ENCODE measurements at regions not wholly inside any gene's neighbourhood (a gene's known extent, or its start where the extent isn't known, plus 50 kb on each side); places are given as distances from the start of the nearest gene placed in this dataset.

DNA sequence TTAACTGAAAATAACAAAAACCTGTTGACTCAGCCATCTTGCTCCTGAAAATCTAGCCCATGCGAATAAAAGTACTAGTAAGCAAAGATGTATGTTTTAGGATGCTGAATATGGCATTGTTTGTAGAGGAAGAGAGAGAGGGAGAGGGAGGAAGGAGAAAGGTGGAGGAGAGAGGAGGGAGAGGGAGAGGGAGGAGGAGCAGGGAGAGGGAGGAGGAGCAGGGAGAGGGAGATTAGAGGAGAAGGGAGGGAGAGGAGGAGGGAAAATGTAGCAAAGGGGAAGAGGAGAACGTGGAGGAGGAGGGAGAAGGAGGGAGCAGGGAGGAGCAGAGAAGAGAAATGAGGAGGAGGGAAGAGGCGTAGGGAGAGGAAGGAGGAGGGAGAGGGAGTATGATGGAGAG is 324.5 kb upstream of the EEF2KMT start (continued):
- TF ChIP-seq, protein P1, sequence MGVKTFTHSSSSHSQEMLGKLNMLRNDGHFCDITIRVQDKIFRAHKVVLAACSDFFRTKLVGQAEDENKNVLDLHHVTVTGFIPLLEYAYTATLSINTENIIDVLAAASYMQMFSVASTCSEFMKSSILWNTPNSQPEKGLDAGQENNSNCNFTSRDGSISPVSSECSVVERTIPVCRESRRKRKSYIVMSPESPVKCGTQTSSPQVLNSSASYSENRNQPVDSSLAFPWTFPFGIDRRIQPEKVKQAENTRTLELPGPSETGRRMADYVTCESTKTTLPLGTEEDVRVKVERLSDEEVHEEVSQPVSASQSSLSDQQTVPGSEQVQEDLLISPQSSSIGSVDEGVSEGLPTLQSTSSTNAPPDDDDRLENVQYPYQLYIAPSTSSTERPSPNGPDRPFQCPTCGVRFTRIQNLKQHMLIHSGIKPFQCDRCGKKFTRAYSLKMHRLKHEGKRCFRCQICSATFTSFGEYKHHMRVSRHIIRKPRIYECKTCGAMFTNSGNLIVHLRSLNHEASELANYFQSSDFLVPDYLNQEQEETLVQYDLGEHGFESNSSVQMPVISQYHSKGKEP (tag by site-specific recombination; IDR thresholded peaks at IDR 0.05), result no peak

DNA sequence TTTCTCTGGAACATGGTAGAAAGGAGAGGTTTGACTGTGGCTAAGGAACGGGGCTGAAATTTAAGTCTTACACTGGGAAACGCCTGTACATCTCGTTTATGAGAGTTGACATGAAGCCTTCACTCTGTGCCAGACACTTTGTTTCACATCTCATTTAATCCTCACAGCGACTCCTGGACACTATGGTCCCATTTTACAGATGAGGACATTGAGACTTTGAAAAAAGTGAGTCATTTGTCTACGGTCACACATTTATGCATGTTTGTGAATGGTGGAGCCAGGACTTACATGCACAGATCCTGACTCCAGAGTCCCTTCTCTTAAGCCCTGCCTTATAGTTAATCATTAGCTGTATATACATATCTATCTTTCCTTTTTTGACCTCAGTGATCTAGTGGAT is 318.4 kb upstream of the EEF2KMT start:
- H3K4me1 ChIP-seq (ENCODE audit: control insufficient read depth, insufficient read depth, low read length), result no peaks in the 10 kb centered on the region
- no peak for TF ChIP-seq SALL2 (tag by site-specific recombination; IDR thresholded peaks at IDR 0.05; ENCODE audit: borderline replicate concordance)
- TF ChIP-seq ZNF391 (tag by site-specific recombination; IDR thresholded peaks at IDR 0.05; ENCODE audit: borderline replicate concordance, low read depth), result no peak
- no peak for TF ChIP-seq ZFP37 (tag by site-specific recombination; IDR thresholded peaks at IDR 0.05)
- TF ChIP-seq, protein P2, sequence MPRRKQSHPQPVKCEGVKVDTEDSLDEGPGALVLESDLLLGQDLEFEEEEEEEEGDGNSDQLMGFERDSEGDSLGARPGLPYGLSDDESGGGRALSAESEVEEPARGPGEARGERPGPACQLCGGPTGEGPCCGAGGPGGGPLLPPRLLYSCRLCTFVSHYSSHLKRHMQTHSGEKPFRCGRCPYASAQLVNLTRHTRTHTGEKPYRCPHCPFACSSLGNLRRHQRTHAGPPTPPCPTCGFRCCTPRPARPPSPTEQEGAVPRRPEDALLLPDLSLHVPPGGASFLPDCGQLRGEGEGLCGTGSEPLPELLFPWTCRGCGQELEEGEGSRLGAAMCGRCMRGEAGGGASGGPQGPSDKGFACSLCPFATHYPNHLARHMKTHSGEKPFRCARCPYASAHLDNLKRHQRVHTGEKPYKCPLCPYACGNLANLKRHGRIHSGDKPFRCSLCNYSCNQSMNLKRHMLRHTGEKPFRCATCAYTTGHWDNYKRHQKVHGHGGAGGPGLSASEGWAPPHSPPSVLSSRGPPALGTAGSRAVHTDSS (tag by site-specific recombination; IDR thresholded peaks at IDR 0.05), result no peak
- no peak for TF ChIP-seq ZNF266 (tag by site-specific recombination; IDR thresholded peaks at IDR 0.05; ENCODE audit: low read depth)
- TF ChIP-seq, protein P3, sequence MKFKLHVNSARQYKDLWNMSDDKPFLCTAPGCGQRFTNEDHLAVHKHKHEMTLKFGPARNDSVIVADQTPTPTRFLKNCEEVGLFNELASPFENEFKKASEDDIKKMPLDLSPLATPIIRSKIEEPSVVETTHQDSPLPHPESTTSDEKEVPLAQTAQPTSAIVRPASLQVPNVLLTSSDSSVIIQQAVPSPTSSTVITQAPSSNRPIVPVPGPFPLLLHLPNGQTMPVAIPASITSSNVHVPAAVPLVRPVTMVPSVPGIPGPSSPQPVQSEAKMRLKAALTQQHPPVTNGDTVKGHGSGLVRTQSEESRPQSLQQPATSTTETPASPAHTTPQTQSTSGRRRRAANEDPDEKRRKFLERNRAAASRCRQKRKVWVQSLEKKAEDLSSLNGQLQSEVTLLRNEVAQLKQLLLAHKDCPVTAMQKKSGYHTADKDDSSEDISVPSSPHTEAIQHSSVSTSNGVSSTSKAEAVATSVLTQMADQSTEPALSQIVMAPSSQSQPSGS (tag by site-specific recombination; IDR thresholded peaks at IDR 0.05; ENCODE audit: low read depth), result no peak
- no peak for TF ChIP-seq ZNF155 (tag by site-specific recombination; IDR thresholded peaks at IDR 0.05)
- no peak for TF ChIP-seq ZNF23 (tag by site-specific recombination; IDR thresholded peaks at IDR 0.05; ENCODE audit: borderline replicate concordance)
- H3K4me3 ChIP-seq (ENCODE audit: low read depth, low read length), result no peak overlapping the region
- no peaks in the 10 kb centered on the region for H3K36me3 ChIP-seq (ENCODE audit: control insufficient read depth in 2 of 2, insufficient read depth in 1 of 2, low read length in 2 of 2)
- no peaks in the 10 kb centered on the region for H3K9me3 ChIP-seq (ENCODE audit: control insufficient read depth, insufficient read depth, low read depth, low read length)
- POLR2A ChIA-PET, result no interaction called here
- CTCF ChIA-PET, result no interaction called here
- no peak overlapping the region for H3K27ac ChIP-seq (ENCODE audit: extremely low read depth, low read depth, low read length)

DNA sequence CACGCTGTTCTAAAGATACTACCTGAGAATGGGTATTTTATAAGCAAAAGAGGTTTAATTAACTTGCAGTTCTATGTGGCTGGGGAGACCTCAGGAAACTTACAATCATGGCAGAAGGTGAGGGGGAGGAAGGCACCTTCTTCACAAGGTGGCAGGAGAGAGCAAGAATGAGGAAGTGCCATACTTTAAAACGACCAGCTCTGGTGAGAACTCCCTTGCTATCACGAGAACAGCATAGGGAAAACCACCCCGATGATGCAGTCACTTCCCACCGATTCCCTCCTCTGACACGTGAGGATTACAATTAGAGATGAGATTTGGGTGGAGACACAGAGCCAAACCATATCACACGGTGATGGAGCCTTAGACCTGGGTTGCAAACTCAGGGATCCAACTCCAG is 317.5 kb upstream of the EEF2KMT start:
- TF ChIP-seq ZNF624 (tag by site-specific recombination; IDR thresholded peaks at IDR 0.05) (no peak), ZIC2 (tag by site-specific recombination; IDR thresholded peaks at IDR 0.05) (no peak), ZNF433 (tag by site-specific recombination; IDR thresholded peaks at IDR 0.05; ENCODE audit: low read depth) (no peak), ZNF585B (tag by site-specific recombination; IDR thresholded peaks at IDR 0.05) (no peak), HOXD13 (CRISPR knock-in tag; IDR thresholded peaks at IDR 0.05; ENCODE audit: borderline replicate concordance) (no peak), GFI1B (tag by site-specific recombination; IDR thresholded peaks at IDR 0.05) (no peak), ZNF473 (tag by site-specific recombination; IDR thresholded peaks at IDR 0.05) (no peak)
- TF ChIP-seq, protein P4, sequence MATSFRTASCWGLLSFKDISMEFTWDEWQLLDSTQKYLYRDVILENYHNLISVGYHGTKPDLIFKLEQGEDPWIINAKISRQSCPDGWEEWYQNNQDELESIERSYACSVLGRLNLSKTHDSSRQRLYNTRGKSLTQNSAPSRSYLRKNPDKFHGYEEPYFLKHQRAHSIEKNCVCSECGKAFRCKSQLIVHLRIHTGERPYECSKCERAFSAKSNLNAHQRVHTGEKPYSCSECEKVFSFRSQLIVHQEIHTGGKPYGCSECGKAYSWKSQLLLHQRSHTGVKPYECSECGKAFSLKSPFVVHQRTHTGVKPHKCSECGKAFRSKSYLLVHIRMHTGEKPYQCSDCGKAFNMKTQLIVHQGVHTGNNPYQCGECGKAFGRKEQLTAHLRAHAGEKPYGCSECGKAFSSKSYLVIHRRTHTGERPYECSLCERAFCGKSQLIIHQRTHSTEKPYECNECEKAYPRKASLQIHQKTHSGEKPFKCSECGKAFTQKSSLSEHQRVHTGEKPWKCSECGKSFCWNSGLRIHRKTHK (tag by site-specific recombination; IDR thresholded peaks at IDR 0.05), result no peak
- Histone ChIP-seq H3K36me3 (ENCODE audit: control insufficient read depth in 2 of 2, insufficient read depth in 1 of 2, low read length in 2 of 2) (no peaks in the 10 kb centered on the region), H3K4me1 (ENCODE audit: control insufficient read depth, insufficient read depth, low read length) (no peaks in the 10 kb centered on the region), H3K27ac (ENCODE audit: extremely low read depth, low read depth, low read length) (no peak overlapping the region), H3K4me3 (ENCODE audit: low read depth, low read length) (no peak overlapping the region), H3K9me3 (ENCODE audit: control insufficient read depth, insufficient read depth, low read depth, low read length) (no peaks in the 10 kb centered on the region)
- POLR2A ChIA-PET, result no interaction called here
- CTCF ChIA-PET, result no interaction called here

All from HEK293 (cell line).